Superior temporal gyrus (tissue), 1 donor: ENCODE measurements at regions not wholly inside any gene's neighbourhood (a gene's known extent, or its start where the extent isn't known, plus 50 kb on each side); places are given as distances from the start of the nearest gene placed in this dataset.
A peak's percentile ranks its signal among the peaks of the same experiment; 100 is the strongest.
"Not testable (repeated sequence)": the region's sequence is repeated elsewhere in the genome, so short reads cannot be mapped to it uniquely, and the experiment has no call there.

Experiments
- DNase-seq: peaks from one replicate; pipeline ENCODE4 v3.0.0-alpha.2; 2016; ENCODE audit errors: extremely low spot score

DNA sequence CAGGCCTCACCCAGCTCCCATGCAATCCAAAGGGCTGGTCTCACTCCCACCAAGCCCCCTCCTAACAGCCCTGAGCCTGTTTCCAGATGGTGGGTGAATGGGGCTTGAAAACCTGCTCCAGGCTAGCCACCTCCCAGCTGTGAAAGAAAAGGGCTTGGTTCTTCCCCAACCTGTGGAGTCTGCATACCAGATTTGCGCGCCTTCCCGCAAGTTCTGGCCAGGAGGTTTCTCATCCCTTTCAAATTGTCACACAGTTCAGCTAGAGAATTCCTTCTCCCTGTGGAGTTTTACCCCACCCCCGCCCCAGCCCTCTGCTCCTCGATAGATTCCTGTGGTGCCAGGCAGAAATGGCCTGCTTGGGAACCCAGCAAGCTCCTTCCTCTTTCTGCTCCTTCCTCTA lies 734.6 kb upstream of the FAT3 start:
- DNase-seq = no peak

DNA sequence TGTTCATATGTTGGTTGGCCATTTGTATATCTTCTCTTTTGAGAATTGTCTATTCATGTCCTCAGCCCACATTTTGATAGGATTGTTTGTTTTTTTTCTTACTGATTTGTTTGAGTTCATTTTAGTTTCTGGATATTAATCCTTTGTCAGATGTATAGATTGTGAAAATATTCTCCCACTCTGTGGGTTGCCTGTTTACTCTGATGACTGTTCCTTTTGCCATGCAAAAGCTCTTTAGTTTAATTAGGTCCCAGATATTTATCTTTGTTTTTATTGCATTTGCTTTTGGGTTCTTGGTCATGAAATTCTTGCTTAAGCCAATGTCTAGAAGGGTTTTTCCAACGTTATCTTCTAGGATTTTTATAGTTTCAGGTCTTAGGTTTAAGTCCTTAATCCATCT lies 740.7 kb upstream of the FAT3 start:
- DNase-seq = not testable (repeated sequence)

DNA sequence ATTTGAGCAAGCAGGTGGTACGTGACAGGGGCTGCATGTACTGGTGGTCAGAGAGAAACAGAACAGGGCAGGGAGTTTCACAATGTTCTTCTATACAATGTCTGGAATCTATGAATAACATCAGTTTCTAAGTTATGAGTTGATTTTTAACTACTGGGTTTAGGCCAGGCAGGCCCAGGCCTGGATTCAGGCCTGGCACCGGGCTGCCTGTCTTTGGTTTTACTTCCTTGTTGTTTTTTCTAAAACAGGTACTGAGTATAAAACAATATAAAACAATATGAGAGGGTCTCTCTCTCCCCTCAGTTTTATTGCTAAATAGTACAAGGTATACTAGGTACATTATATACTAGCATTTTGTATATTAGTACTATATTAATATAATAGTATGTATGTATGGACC lies 742.7 kb upstream of the FAT3 start:
- not testable (repeated sequence) for DNase-seq

DNA sequence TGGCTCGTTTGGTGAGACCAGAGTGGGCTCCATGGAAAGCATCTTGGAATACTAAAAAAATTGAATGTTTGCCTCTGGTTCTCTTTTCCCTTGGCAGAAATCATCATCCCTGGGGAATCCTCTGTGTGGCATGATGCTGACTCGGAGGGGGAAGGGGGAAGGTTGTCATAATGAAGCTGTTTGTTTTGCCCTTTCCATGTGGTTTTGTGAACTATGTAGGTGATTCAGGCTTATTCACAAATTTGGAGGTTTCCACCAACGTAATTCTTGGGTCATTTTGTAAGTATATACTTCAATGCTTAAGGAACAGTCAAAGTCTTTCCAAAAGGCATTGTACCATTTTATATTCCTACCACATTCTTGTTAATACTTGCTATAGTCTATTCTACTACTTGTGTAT lies 754.0 kb upstream of the FAT3 start:
- DNase-seq = no peak

DNA sequence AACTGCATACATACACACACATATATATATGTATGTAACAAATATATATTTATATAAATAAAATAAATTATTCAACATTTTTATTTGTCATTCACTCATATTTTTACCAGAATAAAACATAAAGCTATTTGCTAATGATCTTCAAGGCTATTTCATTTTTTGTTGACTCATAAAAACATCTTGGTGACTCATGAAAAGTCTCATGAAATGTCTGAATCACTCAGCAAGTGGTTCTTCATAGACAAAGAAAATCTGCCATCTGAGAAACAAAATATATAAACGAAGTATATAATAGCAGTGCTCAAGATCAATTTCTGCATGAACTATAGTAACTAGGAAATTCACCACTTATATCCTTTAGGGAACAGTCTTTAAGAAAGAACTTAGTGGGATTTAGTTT lies 764.8 kb upstream of the FAT3 start:
- no peak for DNase-seq

DNA sequence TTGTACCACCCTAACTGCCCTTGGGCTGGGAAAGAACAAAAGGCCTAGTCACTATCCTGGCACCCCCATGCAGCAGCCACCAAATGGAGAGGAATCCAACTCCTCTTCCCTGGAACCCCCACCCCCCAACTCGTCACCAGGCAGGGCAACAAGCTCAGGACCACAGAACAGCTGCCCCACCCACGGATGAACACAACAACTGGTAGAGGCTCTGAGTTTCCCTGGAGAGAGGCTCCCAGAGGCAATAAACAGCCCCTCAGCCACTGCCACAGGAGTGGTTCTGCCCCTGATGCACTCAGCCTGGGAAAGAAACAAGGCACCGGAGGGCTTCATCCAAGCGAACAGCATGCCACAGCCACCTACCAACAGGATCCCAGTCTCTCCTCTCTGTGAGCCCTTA lies 778.4 kb upstream of the FAT3 start:
- no peak for DNase-seq

DNA sequence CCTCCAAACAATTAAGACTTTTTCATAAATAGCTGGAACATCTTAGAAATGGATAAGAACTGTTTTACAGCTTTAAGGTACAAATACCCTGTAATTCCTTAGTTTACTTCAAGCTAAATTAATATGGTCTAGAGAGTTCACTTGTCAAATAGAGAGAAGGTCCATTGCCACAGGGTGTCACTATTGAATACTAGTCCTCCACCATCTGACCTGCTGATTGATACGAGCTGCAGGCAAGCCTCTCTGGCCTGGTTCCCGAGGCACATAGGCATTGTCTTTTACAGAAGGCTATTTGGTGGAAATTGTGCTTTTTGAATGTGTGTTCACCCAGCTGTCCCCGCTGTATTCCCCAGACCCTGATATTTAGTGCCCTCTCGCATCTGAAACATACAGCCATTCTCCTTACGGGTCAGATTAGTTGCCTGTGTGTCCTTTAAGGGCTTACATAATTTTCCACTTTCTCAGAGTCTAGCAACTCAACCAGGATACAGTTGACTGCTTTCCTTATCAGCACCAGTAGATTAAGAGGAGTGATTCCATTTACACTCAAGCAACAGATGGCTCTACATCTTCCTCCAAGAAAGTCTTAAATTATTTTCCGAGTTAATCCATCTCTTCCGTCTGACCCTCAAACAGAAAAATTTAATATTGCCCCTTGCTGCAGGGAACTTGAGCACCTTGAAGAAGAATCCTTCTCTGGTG lies 788.8 kb upstream of the FAT3 start:
- no peak for DNase-seq

DNA sequence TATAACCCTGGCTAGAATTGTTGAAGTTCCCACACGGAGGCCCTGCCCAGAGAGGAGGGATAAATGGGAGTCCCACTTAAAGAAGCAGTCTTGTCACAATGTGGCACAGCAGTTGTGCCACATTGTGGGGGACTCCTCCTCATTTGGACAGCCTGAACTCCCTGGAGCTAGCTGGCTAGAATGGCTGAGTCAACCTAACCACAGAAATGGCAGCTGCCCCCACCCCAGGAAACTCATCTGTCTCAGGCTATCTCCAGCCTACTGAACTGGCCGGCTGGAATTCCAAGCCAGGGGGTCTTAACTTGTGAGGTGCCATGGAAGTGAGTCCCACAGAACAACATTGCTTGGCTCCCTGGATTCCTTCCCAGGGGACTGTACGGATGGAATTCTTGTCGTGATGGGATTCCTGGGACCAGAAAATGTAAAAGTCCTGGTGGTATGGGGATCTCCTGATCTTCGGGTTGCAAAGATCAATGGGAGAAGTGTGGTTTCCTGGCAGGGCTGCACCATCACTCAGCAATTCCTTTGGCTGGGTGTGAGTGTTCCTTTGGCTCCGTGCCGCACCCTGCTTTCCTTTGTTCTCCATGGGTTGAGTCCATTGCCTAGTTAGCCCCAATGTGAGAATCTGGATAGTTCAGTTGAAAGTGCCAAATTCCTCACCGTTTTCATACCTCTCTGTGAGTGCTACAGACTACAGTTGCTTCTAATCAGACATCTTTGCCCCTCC lies 791.2 kb upstream of the FAT3 start:
- DNase-seq = no peak

DNA sequence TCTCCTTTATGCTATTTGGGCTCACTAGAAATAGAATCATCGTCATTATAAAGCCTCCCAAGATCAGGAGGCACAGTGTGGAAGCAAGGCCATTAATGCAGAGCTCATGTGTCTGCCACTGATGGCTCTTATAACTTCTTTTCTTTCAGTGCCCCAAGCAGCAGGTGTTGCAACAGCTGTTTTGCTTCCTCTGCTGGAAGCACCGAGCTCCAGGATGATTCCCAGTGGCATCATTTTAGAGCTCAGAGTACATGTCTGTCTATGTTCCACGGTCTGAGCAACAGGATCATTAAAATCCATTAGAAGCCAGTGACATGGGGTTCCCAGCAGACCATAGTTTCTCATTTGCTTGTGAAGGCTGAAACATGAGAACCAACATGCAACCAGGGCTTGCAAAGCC lies 803.0 kb upstream of the FAT3 start:
- no peak for DNase-seq

DNA sequence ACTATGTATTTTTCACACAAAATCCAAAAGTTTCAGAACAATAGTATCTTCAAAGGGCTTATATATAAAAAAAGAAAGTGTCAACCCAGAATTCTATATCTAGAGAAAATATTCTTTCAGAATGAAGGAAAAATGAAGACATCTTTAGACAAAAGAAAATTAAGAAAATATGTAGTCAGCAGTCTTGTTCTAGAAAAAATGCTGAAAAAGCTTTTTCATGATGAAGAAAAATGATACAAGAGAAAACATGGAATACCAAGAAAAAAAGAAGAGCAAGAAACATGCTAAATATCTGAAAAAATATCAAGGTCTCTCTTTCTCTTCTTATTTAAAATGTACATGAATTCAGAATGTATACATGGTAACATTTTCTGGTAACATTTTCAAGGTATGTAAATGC lies 816.8 kb upstream of the FAT3 start:
- DNase-seq = no peak

DNA sequence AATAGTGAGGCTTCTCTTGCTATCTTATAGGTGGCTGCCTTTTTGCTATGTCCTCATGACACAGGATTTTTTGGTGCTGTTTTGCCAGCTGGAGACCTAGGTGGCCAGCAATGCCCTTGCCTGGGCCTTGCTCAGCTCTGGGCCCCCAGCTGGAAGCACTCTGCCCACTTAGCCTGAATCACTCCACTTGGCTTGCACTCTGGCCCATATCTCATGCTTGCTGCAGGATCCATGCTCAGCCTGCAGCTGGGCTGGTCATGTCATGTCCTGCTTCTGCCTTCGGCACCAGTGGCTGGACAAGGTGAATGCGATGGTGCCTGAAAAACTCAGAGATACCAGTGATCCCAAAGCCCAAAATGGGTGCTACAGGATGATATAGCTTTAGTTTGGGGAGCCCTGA lies 818.6 kb upstream of the FAT3 start:
- no peak for DNase-seq

DNA sequence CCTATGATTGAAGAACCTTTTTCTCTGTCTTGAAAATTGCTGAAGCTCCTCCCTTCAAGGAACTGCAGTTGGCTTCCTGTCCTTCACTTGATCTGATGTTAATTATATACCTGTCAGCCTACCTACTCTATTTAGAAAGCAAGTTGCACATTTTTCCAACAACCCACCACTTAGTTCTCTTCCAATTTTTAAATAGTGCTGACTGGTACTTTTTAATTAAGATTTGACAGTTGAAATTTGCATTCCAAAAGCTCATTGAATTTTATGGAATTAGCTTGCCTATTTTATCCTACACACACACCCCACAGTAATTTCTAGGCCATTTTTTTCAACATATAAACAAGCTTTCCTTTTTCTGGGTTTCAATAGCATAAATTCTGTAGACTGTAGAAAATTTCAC lies 820.3 kb upstream of the FAT3 start:
- no peak for DNase-seq

DNA sequence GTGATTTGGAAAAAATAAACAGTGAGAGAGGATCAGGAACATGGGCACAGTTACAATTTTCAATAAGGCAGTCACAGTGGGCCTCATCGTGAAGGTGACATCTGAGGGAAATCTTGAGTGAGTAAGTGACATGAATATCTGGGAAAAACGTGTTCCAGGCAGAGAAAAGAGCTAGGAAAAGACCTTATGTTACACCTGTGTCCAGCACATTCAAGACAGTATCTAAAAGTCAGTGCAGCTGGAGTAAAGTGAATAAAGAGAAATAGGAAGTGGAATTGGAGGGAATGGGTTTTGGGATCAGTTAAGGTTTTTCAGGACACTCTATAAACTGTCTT lies 827.5 kb upstream of the FAT3 start:
- DNase-seq = no peak

DNA sequence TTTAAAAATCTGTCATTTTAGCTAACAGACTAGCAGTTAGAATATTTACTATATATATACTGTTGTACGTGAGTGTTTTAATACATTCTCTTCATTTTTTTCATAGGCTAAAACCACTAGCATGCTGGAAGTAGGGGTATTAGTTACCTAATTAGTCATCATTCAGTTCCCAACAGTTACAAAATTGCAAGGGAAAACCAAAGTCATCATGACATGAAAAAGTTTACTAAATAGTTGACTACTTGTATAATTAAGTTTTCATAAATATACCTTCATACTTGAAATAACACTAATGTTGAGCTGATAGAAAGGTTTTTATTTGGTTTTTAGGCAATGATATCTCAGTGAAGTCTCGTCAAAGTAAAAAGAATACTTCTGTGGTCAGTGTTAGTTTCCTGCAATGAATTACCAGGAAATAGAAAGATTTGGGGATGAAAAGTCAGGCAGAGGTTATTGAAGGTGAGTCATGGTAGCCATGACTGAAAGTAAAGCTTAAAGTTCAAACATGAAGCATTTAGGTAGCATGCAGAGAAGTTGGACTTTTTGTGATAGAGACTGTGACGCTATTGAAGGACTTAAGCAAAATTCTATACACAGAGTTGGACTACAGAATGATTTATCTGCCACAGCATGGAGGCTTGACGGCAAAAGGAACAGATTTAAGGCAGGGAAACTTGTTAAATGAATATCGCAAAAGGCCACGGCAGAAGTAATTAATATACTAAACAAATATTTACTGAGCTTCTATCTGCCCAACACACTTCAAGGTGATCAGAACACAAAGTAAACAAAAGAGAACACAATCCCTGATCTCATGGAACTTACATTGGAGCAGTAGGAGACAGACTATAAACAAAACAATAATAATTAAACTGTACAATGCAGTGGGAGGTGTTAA lies 828.1 kb upstream of the FAT3 start:
- DNase-seq = no peak

DNA sequence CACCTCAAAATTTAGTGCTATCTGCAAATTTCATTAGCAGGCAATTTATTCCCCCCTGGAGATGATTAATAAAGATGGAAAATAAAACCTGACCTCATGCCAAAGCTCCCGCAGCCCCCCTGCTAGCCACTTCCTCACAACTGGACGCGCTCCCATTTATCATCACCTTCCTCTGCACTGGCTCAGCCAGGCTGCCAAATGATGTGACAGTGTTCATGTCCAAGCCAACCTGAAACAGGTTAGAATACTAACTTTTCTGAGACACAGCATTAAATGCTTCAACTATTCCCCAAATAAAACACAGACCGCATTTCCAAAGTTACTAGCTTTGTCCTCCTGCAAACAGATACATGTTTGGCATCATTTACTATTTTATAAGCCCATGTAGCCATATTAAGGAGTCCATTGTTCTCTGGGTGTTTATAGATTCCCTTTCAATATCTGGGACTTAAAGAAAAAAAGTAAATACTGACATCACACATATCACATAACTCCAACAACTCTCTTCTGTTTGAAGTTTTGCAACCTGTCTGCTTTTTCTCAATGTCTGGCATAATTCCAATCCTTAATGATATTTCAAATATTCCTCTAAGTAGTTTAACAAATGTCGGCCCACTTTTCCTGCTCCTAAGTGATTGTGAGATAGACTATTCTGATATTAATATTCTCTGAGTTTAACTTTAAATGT lies 829.7 kb upstream of the FAT3 start:
- no peak for DNase-seq

DNA sequence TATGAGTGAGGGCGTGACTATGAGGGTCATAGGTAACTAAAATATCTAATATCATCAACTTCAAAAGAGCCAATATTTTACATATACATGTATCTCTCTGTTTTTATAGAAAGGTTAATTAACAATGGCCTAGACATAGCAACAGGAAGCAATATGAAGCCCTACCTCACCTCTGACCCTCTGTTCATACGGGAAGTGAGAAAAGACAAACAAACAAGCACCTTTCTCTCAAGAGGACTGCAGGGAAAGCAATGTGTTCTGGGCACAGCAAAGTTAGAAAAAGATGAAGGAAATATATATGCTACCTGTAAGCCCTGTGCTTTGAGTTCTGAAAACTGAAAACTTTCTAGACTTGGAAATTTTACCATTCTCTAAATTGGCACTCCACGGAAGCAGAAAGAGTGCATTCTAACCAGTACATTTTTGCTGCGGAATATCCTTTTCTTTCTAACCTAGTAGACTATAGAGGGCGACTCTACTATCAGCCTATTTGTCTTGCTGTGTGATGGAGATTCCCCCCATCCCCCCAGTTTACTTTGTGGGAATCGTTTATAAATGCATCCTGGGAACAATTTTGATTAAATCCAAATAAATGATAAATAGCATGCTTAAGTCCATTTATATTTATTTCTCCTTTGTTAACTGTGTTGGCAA lies 830.4 kb upstream of the FAT3 start:
- no peak for DNase-seq

DNA sequence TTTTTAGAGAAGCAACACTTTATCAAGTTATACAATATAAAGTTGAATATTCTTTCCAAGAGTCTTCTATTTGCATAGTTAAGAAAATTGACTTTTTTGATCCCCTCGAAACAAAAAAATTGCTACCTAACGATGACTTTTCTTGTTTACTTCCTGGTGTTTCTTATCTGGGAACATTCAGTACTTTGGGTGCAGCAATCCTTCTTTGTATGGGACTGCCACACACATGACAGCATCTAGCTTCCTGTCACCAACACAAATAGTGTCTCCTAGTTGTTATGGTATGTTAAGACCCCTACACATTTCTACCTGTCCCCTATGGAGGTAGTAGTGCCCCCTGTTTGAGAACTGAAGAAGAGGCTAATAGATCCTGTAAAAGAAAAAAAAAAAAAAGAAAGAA lies 841.7 kb upstream of the FAT3 start:
- DNase-seq = no peak

DNA sequence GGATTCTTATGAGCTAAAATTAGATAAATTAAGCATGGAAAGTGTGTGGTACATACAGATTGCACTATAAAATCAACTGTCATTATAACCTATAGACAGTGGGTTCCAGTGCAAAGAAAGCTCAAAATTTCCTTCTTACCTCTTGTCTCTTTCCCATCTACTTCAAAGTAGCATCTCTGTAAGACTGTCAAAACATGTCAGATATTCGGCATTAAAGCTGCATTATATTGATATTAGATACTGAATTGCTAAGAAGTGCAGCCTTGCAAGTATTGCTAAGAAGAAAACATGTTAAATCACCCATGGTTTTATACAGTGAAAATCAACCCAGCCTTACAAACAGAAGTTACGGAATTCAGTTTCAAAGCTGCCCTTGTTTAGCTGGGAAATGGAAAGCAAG lies 849.8 kb upstream of the FAT3 start:
- DNase-seq = no peak

DNA sequence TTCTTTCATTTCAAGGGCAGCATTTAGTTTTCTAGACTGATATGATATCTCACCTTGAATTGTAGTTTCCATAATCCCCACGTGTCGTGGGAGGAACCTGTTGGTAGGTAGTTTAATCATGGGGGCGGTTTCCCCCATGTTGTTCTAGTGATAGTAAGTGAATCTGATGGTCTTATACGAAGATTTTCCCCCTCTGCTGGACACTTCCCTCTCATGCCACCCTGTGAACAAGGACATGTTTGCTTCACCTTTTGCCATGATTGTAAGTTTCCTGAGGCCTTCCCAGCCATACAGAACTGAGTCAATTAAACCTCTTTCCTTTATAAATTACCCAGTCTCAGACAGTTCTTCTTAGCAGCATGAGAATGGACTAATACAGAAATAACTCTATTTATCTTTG lies 851.1 kb upstream of the FAT3 start:
- DNase-seq = no peak

DNA sequence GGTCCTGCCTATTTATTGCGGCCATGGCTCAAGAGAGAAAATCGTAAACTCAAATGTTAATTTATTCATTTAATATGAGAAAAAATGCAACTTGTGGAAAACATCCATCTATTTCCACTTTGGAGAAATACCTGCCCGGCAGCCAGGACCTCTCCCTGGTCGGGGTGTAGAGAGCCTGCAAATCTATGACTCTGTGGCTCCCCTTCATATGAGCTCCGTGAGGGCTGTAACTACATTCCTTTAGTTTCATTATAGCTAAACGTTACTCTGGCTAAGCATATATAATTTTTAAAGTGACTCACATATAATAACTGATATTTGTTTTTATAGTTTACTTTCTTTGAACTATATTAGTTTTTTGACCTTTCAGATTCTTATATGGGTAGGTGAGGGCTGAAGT lies 857.8 kb upstream of the FAT3 start:
- no peak for DNase-seq

DNA sequence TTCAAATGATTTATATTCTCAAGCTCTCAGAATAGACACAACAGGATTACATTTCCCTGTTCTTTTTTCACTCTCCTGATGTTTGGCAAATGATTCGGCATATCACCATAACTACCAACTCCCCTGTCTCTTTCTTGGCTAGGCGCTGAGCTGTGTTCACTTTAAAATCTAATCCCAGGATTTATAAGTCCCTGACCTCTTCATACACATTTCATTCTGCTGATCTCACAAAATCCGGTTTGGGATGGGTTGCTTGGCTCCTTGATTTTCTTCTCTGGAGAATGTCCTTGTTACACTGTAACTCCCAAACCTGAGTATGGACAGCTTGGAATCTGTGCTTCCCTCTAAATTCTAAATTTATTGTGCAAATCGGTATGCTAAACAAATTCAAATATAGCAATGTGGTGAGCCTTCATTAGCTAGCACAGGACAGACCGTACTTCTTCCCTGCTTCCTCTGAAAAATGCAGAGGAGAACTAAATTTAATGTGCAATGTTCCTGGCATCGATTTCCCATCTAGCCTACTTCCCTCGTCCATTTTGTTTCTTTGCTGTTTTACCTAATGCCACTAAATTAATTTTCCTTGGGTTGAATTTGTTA lies 858.5 kb upstream of the FAT3 start:
- DNase-seq = peak; percentile 76
